Muscle of back (tissue), 3 donors: ENCODE measurements at regions not wholly inside any gene's neighbourhood (a gene's known extent, or its start where the extent isn't known, plus 50 kb on each side); places are given as distances from the start of the nearest gene placed in this dataset.
A peak's percentile ranks its signal among the peaks of the same experiment; 100 is the strongest.

Experiments used
- DNase-seq, 3 donors: peaks; one replicate each; pipeline versions ENCODE4 v3.0.0 to v3.0.0-alpha.2; 2013

- DNase-seq, result no peak
Observed at GRCh38 chr2:52139241-52139640, 1107.3 kb upstream of the NRXN1 start.

GRCh38 chr2:52135235-52135634 lies 1103.3 kb upstream of the NRXN1 start:
- DNase-seq, result no peak

GRCh38 chr2:52128081-52128480 lies 1096.1 kb upstream of the NRXN1 start:
- no peak for DNase-seq

- no peak for DNase-seq
Observed at GRCh38 chr2:52127527-52127926, 1095.6 kb upstream of the NRXN1 start.

GRCh38 chr2:52117299-52117698 lies 1085.4 kb upstream of the NRXN1 start:
- DNase-seq, result no peak

- no peak for DNase-seq
Observed at GRCh38 chr2:52115750-52116149, 1083.8 kb upstream of the NRXN1 start.

GRCh38 chr2:52113338-52113737 lies 1081.4 kb upstream of the NRXN1 start:
- peak in 1 of 3 donors; percentile 41 for DNase-seq

GRCh38 chr2:52112141-52112540 lies 1080.2 kb upstream of the NRXN1 start:
- no peak for DNase-seq

GRCh38 chr2:52107124-52107523 lies 1075.2 kb upstream of the NRXN1 start:
- no peak for DNase-seq

- no peak for DNase-seq
Observed at GRCh38 chr2:52097071-52097470, 1065.1 kb upstream of the NRXN1 start.

- peak in 1 of 3 donors; percentile 3 for DNase-seq
Observed at GRCh38 chr2:52084759-52085158, 1052.8 kb upstream of the NRXN1 start.

GRCh38 chr2:52083214-52083613 lies 1051.3 kb upstream of the NRXN1 start:
- DNase-seq, result no peak

- DNase-seq, result no peak
Observed at GRCh38 chr2:52082646-52083045, 1050.7 kb upstream of the NRXN1 start.

GRCh38 chr2:52079602-52080001 lies 1047.7 kb upstream of the NRXN1 start:
- no peak for DNase-seq

- no peak for DNase-seq
Observed at GRCh38 chr2:52077159-52077558, 1045.2 kb upstream of the NRXN1 start.

GRCh38 chr2:52074130-52074719 lies 1042.3 kb upstream of the NRXN1 start:
- DNase-seq, result peak; percentile 6 to 51 (median 7)

GRCh38 chr2:52072949-52073348 lies 1041.0 kb upstream of the NRXN1 start:
- DNase-seq, result peak in 1 of 3 donors; percentile 17

GRCh38 chr2:52070665-52071064 lies 1038.7 kb upstream of the NRXN1 start:
- no peak for DNase-seq

- no peak for DNase-seq
Observed at GRCh38 chr2:52064234-52064633, 1032.3 kb upstream of the NRXN1 start.

GRCh38 chr2:52054824-52055223 lies 1022.9 kb upstream of the NRXN1 start:
- DNase-seq, result no peak

GRCh38 chr2:52036853-52037252 lies 1004.9 kb upstream of the NRXN1 start:
- no peak for DNase-seq

GRCh38 chr2:52036024-52036423 lies 1004.1 kb upstream of the NRXN1 start:
- DNase-seq, result no peak

- no peak for DNase-seq
Observed at GRCh38 chr2:52035391-52035790, 1003.5 kb upstream of the NRXN1 start.

GRCh38 chr2:52034706-52035105 lies 1002.8 kb upstream of the NRXN1 start:
- DNase-seq, result no peak

- DNase-seq, result no peak
Observed at GRCh38 chr2:52022006-52022405, 990.1 kb upstream of the NRXN1 start.
